SU-DHL-6 (cell line): ENCODE measurements at regions not wholly inside any gene's neighbourhood (a gene's known extent, or its start where the extent isn't known, plus 50 kb on each side); places are given as distances from the start of the nearest gene placed in this dataset.

Experiments used
- EZH2phosphoT487 ChIP-seq: fragments of 200-600 bp; sonication (generic), shearing (Covaris generic); conservative IDR thresholded peaks from 2 replicates; pipeline ENCODE4 v1.6.1; 2018; ENCODE audit warnings: mild to moderate bottlenecking, antibody characterized with exemption, low read length, moderate library complexity, mixed read lengths
- TF ChIP-seq, protein P1 (sequence below): fragments of 200-600 bp; sonication (generic); IDR thresholded peaks from one replicate; pipeline ENCODE4 v1.5.1; 2017; ENCODE audit warnings: antibody characterized with exemption, mild to moderate bottlenecking, low read length, moderate library complexity; ENCODE audit not compliant: insufficient read depth, poor library complexity, severe bottlenecking

GRCh38 chr17:12549499-12550041 lies 116.1 kb upstream of the MYOCD start:
- TF ChIP-seq, protein P1, sequence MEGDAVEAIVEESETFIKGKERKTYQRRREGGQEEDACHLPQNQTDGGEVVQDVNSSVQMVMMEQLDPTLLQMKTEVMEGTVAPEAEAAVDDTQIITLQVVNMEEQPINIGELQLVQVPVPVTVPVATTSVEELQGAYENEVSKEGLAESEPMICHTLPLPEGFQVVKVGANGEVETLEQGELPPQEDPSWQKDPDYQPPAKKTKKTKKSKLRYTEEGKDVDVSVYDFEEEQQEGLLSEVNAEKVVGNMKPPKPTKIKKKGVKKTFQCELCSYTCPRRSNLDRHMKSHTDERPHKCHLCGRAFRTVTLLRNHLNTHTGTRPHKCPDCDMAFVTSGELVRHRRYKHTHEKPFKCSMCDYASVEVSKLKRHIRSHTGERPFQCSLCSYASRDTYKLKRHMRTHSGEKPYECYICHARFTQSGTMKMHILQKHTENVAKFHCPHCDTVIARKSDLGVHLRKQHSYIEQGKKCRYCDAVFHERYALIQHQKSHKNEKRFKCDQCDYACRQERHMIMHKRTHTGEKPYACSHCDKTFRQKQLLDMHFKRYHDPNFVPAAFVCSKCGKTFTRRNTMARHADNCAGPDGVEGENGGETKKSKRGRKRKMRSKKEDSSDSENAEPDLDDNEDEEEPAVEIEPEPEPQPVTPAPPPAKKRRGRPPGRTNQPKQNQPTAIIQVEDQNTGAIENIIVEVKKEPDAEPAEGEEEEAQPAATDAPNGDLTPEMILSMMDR = no peak
- no peak for TF ChIP-seq EZH2phosphoT487
